AG20443 (cell line): ENCODE measurements at regions not wholly inside any gene's neighbourhood (a gene's known extent, or its start where the extent isn't known, plus 50 kb on each side); places are given as distances from the start of the nearest gene placed in this dataset.

Source experiments
- DNase-seq: peaks from one replicate; pipeline ENCODE4 v3.0.0; 2012; ENCODE audit warnings: low spot score, mixed read lengths

- DNase-seq: no peak
These were observed 678.4 kb upstream of the GRM7 start for GRCh38 chr3:6182476-6182875.

- DNase-seq: no peak
These were observed 678.0 kb upstream of the GRM7 start for GRCh38 chr3:6182909-6183308.

DNA sequence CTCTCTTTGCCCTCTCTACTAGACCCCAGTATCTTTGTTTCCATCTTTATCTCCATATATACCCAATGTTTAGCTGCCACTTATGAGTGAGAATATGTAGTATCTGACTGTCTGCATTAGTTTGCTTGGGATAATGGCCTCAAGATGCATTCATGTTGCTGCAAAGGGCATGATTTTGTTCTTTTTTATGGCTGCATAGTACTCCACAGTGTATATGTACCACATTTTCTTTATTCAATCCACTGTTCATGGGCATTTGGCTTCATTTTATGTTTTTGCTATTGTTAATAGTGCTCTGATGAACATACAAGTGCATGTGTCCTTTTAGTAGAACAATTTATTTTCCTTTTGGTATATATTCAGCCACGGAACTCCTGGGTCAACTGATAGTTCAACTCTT is 671.5 kb upstream of the GRM7 start:
- no peak for DNase-seq

GRCh38 chr3:6204891-6205290 is 656.0 kb upstream of the GRM7 start:
- no peak for DNase-seq

DNA sequence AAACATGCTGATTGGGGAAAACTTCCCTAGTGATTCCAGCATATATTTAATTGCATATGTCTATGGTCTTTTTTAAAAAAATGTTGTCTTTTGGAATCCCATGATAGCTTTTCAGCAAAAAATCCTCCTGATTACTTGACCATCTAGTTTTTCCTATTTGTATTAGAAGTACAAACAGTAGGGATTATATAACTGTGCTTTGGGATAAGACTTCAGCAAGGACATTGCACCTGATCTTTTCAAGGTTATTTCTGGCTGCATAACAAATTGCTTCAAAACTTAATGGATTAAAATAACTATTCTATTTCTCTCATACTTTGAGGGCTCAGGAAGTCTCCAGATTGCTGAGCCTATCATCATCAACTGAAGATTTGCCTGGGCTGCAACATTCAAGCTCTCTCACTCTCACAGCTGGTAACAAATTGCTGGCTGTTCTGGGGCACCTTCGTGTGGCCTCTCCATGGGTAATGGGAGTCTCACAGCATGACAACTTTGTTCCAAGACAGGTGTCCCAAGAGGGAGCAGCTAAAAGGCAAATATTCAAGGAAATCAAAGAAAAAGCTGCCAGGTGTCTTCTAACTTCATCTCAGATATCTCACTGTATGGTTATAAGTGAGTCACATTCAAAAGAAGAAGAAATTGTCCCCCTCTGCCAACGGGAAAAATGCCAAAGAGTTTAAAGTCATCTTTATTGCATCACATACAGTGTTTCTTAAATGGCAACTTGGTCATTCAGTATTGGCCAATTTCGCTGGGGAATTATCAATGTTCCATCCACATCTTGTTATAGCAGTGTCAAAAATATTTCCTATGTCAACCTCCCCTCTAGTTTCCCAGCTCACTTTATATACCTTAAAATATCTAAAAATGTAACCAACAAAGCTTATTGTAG is 644.5 kb upstream of the GRM7 start:
- no peak for DNase-seq

DNA sequence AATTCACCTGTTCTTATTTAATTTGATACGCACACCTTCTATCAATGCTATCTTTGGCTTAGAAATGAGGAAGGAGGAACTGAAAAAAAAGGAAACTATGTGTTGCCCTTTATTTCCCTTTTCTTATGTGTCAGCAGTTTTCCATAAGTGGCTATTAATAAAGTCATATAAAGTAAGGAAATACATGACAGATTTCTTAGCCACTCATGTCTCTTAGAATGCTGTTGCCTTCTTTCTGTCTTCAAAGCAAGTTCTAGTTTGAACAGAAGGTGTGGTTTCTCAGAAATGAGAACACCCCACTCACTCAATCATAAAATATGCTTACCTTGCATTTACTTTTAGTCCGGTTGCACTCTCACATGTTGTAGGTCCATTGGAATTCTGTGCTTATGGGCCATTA is 640.5 kb upstream of the GRM7 start:
- DNase-seq: no peak

- DNase-seq: no peak
These were observed 638.8 kb upstream of the GRM7 start for GRCh38 chr3:6222069-6222468.

- no peak for DNase-seq
These were observed 637.3 kb upstream of the GRM7 start for GRCh38 chr3:6223572-6223971.

- no peak for DNase-seq
These were observed 631.8 kb upstream of the GRM7 start for GRCh38 chr3:6228958-6229683.

DNA sequence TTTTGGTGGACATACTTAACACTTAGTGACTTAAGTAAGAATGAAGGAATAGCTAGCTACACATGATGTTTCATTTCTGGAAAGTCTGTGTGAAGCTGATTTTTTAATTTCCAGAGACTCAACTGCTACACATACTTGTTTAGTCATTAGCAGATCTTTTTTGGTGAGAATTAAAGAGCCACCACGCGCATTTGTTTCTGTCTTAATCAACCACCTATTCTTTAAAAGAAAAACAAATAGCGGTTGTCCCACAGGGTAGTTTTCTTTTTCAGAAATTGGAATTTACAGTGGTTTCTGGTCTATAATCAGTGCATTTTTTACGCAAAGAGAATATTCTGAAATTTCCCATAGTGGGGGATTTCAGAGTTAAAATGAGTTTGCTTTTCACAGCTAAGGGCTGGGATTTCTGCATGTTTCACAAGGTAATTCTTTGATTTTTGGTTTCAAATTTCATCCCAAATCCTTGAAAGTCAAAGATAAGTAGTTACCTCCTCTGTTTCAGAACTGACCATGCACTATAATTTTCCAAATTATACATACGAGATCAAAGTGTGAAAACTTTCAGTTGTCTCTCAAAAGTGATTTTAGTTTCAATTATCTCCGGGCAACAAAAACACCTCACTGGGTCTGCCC is 631.0 kb upstream of the GRM7 start:
- DNase-seq: no peak

GRCh38 chr3:6242104-6242503 is 618.8 kb upstream of the GRM7 start:
- DNase-seq: no peak

DNA sequence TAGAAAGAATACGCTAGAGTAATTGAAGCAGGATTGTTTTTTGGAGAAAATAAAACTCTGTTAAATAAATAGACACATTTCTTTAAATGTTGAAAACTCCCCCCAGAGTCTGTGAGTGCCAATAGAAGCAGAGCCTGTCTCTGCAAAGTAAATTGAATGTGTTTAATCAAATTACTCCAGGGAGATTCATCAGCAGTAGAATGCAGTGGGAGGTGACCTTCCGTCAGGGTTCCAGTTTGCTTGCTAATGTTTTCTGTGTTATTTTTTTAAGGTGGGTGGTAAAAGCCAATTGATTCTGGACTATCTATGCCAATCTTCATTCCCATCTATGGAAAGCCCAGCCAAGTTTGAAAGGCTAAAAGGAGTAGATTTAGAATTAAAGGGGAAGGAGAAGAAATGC is 612.4 kb upstream of the GRM7 start:
- DNase-seq: no peak

DNA sequence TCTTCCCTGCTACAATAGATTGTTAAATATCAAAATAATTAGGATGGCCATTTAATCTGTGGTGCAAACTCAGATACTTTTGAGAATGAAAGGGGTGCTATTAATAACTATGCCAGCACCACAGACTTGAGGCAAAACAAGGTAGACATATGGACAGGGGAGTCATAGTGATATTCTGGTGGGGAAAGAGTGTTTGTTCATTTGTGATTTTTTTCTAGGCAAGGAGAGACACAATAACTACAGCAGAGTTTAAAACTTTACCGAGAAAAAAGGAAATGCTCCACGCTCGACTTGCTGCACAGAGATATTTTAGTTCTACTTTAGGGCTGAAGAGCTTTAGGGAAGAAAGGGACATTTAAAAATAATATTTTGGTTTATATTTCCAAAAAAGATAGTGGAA is 611.2 kb upstream of the GRM7 start:
- DNase-seq: no peak

DNA sequence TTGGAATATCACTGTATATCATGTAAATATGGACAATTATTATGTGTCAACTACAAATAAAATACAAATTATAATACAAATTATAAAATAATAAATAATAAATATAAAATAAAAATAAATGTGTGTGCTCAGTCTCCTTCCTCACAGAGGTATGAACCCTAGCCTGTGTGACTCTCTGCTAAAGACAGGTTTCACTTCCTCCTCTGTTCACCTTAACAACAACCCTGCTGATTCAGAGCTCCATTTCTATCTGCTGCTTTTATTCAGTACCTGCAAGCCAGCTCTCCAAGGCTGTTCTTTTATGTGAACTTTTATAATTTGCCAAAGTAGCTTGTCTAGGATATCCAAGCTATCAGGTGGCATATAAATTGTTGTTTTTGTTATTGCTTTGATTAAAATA is 610.7 kb upstream of the GRM7 start:
- DNase-seq: no peak

GRCh38 chr3:6251612-6252400 is 609.1 kb upstream of the GRM7 start:
- no peak for DNase-seq

GRCh38 chr3:6254490-6254889 is 606.4 kb upstream of the GRM7 start:
- DNase-seq: no peak

- DNase-seq: no peak
These were observed 605.7 kb upstream of the GRM7 start for GRCh38 chr3:6255229-6255628.

DNA sequence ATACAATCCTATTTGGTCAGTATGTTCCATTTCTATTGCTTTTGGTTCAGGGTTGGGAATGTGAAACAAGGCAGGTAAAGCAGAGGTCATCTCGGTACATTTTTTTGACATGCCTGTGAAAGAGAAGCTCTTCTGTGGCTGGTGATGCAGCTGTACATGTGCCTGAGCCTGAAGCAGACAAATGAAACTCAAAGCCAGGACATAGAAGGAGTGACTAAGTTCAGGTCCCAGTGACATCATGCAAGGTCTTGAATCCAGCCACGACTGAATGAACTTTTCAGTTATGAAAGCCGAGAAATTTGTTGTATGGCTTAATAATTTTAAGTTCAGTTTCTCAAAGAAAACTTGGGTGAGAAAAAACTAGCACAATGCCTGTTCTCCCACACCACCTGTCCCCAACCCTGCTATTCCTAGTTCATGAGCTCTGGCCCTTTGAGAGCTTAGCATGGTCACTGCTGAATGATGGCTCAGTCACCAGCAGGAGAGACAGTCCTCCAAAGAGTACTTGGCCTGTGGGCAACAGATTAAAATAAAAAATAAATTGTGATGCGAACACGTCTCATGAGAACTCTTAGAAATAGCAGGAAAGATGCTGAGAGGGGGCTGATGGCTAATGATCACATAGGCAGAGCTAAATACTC is 600.2 kb upstream of the GRM7 start:
- no peak for DNase-seq

DNA sequence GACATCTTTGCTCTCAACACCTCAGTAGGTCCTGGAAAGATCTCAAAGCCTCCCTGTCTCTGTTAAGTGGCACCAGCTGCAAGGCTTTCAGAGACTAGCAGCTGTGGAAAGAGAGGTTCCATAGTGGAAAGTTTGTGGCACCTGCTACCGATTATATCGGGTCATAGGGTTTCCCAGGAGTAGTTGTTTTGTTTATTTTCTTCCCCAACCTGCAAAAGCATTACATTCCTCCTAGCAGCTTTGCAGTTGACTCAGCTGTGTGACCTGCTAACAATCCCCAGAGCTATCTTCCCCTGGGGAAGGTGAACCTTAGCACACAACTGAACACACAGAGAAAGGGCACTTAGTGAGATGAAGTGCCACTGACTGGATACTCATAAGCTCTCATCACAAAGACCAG is 598.9 kb upstream of the GRM7 start:
- DNase-seq: no peak

DNA sequence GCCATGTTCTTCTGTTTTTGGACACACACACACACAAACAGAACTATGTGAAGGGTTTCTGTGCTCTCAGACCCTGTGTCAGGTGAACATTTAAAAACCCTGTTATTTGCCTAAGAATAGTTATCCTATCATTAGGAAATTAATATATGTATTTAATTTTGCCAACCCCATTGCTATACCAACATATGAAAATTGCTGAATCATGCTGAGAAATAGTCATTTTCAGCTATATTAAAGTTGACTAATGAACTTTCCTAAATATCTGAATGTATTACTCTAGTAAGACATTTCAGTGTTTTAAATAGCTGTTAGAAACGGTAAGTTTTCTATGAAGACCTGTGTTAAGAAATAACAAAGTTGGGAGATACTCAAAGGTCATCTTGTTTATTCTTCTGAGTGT is 596.9 kb upstream of the GRM7 start:
- no peak for DNase-seq

DNA sequence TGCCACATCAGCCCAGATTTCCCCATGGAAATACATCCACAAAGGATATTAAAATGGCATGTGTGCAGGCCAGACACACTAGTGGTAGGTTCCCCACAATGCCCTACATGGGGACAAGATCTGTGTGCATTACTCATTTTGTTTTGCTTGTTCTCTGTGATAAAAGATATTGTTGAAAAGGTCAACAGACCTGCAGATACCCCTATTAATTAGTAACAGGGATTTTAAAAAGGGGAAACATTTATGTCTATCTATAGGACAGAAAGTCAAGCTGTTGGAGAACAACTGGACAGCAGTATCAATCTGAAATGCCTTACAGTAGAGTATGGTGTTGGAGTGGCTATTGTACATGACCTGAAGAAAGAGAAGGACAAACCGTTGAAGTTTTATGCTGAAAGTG is 596.0 kb upstream of the GRM7 start:
- no peak for DNase-seq

GRCh38 chr3:6266135-6266534 is 594.8 kb upstream of the GRM7 start:
- no peak for DNase-seq
